ENCODE measurements at regions not wholly inside any gene's neighbourhood (a gene's known extent, or its start where the extent isn't known, plus 50 kb on each side); places are given as distances from the start of the nearest gene placed in this dataset.

DNA sequence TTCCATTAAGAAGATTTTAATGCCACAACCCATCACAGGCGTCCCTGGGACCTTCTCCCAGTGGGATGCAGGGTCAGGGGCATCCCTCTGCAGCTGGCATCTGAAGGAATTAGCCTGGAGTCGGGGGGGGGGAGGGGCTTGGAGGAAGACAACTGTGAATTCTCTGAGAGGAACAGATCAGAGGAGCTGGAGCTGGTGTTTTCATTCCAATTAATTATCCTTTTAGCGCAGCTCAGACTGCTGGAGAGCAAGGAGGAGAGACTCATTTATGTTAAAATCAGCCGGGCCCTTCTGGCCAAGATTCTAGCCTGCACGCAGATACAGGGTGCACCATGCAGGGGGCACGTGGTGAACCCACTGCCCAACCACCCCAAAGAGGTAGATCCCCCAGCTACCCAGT, 116.2 kb downstream of the CHST1 start:
- no peaks in the 10 kb centered on the region for H3K4me1 ChIP-seq (ENCODE audit: insufficient read depth)
- no peak overlapping the region for H3K4me3 ChIP-seq
- DNase-seq (ENCODE audit: low spot score) (no peak), ATAC-seq (no peak)
- H2AFZ ChIP-seq = no peak overlapping the region
- H3K9me2 ChIP-seq (ENCODE audit: insufficient read depth) = no peaks in the 10 kb centered on the region
- no peaks in the 10 kb centered on the region for H4K20me1 ChIP-seq (replicated peaks; ENCODE audit: insufficient read depth)
- Mint-ChIP-seq H3K4me3 (no peak overlapping the region), H3K9me3 (no peaks in the 10 kb centered on the region), H3K27ac (no peak overlapping the region), H3K4me1 (no peaks in the 10 kb centered on the region; the same call in 2 of the 3 replicates), H3K36me3 (ENCODE audit: low read depth) (no peaks in the 10 kb centered on the region), H3K27me3 (ENCODE audit: insufficient read depth, low read depth, poor library complexity) (no peaks in the 10 kb centered on the region)
- no peak overlapping the region for H3K4me2 ChIP-seq
- H3K79me2 ChIP-seq (replicated peaks; ENCODE audit: insufficient read depth) = no peaks in the 10 kb centered on the region
- H3K27ac ChIP-seq (ENCODE audit: low read depth) = no peak overlapping the region
- no peaks in the 10 kb centered on the region for H3F3A ChIP-seq (replicated peaks; ENCODE audit: low read depth)
- TF ChIP-seq JUNB (IDR thresholded peaks at IDR 0.05; ENCODE audit: unreplicated experiment) (no peak), EZH2phosphoT487 (IDR thresholded peaks at IDR 0.05; ENCODE audit: unreplicated experiment) (no peak)
- TF ChIP-seq, protein P1, sequence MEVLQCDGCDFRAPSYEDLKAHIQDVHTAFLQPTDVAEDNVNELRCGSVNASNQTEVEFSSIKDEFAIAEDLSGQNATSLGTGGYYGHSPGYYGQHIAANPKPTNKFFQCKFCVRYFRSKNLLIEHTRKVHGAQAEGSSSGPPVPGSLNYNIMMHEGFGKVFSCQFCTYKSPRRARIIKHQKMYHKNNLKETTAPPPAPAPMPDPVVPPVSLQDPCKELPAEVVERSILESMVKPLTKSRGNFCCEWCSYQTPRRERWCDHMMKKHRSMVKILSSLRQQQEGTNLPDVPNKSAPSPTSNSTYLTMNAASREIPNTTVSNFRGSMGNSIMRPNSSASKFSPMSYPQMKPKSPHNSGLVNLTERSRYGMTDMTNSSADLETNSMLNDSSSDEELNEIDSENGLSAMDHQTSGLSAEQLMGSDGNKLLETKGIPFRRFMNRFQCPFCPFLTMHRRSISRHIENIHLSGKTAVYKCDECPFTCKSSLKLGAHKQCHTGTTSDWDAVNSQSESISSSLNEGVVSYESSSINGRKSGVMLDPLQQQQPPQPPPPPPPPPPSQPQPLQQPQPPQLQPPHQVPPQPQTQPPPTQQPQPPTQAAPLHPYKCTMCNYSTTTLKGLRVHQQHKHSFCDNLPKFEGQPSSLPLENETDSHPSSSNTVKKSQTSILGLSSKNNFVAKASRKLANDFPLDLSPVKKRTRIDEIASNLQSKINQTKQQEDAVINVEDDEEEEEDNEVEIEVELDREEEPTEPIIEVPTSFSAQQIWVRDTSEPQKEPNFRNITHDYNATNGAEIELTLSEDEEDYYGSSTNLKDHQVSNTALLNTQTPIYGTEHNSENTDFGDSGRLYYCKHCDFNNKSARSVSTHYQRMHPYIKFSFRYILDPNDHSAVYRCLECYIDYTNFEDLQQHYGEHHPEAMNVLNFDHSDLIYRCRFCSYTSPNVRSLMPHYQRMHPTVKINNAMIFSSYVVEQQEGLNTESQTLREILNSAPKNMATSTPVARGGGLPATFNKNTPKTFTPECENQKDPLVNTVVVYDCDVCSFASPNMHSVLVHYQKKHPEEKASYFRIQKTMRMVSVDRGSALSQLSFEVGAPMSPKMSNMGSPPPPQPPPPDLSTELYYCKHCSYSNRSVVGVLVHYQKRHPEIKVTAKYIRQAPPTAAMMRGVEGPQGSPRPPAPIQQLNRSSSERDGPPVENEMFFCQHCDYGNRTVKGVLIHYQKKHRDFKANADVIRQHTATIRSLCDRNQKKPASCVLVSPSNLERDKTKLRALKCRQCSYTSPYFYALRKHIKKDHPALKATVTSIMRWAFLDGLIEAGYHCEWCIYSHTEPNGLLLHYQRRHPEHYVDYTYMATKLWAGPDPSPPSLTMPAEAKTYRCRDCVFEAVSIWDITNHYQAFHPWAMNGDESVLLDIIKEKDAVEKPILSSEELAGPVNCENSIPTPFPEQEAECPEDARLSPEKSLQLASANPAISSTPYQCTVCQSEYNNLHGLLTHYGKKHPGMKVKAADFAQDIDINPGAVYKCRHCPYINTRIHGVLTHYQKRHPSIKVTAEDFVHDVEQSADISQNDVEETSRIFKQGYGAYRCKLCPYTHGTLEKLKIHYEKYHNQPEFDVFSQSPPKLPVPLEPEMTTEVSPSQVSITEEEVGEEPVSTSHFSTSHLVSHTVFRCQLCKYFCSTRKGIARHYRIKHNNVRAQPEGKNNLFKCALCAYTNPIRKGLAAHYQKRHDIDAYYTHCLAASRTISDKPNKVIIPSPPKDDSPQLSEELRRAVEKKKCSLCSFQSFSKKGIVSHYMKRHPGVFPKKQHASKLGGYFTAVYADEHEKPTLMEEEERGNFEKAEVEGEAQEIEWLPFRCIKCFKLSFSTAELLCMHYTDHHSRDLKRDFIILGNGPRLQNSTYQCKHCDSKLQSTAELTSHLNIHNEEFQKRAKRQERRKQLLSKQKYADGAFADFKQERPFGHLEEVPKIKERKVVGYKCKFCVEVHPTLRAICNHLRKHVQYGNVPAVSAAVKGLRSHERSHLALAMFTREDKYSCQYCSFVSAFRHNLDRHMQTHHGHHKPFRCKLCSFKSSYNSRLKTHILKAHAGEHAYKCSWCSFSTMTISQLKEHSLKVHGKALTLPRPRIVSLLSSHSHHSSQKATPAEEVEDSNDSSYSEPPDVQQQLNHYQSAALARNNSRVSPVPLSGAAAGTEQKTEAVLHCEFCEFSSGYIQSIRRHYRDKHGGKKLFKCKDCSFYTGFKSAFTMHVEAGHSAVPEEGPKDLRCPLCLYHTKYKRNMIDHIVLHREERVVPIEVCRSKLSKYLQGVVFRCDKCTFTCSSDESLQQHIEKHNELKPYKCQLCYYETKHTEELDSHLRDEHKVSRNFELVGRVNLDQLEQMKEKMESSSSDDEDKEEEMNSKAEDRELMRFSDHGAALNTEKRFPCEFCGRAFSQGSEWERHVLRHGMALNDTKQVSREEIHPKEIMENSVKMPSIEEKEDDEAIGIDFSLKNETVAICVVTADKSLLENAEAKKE (CRISPR knock-in tag; IDR thresholded peaks at IDR 0.05) = no peak
- no peaks in the 10 kb centered on the region for H3K27me3 ChIP-seq (ENCODE audit: insufficient read depth)
- no peaks in the 10 kb centered on the region for H3K36me3 ChIP-seq (ENCODE audit: insufficient read depth)

DNA sequence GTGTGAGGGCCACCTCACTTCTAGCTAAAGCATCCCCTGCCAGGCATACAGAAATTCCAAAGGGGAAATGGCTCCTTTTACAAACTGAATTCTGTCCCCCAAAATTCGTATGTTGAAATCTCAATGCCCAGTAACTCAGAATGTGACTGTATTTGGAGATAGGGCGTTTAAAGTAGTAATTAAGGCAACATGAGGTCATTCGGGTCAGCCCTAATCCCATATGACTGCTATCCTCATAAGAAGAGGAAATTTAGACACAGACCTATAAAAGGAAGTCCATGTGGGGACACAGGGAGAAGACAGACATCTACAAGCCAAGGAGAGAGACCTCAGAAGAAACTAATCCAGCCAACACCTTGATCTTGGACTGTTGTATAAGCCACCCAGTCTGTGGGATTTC, 119.1 kb downstream of the CHST1 start:
- H3K9me3 Mint-ChIP-seq = no peaks in the 10 kb centered on the region
- H4K20me1 ChIP-seq (replicated peaks; ENCODE audit: insufficient read depth) = no peaks in the 10 kb centered on the region
- no peak overlapping the region for H2AFZ ChIP-seq
- H3F3A ChIP-seq (replicated peaks; ENCODE audit: low read depth) = no peaks in the 10 kb centered on the region
- DNase-seq (ENCODE audit: low spot score) (no peak), ATAC-seq (no peak)
- H3K27me3 ChIP-seq (ENCODE audit: insufficient read depth) = no peaks in the 10 kb centered on the region
- H3K4me3 Mint-ChIP-seq = no peak overlapping the region
- no peaks in the 10 kb centered on the region for H3K4me1 ChIP-seq (ENCODE audit: insufficient read depth)
- no peak overlapping the region for H3K27ac Mint-ChIP-seq
- H3K9me2 ChIP-seq (ENCODE audit: insufficient read depth) = no peaks in the 10 kb centered on the region
- H3K4me2 ChIP-seq = no peak overlapping the region
- H3K4me3 ChIP-seq = no peak overlapping the region
- H3K27me3 Mint-ChIP-seq (ENCODE audit: insufficient read depth, low read depth, poor library complexity) = no peaks in the 10 kb centered on the region
- no peaks in the 10 kb centered on the region for H3K79me2 ChIP-seq (replicated peaks; ENCODE audit: insufficient read depth)
- H3K4me1 Mint-ChIP-seq = no peaks in the 10 kb centered on the region; the same call in 2 of the 3 replicates
- H3K36me3 ChIP-seq (ENCODE audit: insufficient read depth) = no peaks in the 10 kb centered on the region
- H3K27ac ChIP-seq (ENCODE audit: low read depth) = no peak overlapping the region
- H3K36me3 Mint-ChIP-seq (ENCODE audit: low read depth) = no peaks in the 10 kb centered on the region
- TF ChIP-seq, protein P2, sequence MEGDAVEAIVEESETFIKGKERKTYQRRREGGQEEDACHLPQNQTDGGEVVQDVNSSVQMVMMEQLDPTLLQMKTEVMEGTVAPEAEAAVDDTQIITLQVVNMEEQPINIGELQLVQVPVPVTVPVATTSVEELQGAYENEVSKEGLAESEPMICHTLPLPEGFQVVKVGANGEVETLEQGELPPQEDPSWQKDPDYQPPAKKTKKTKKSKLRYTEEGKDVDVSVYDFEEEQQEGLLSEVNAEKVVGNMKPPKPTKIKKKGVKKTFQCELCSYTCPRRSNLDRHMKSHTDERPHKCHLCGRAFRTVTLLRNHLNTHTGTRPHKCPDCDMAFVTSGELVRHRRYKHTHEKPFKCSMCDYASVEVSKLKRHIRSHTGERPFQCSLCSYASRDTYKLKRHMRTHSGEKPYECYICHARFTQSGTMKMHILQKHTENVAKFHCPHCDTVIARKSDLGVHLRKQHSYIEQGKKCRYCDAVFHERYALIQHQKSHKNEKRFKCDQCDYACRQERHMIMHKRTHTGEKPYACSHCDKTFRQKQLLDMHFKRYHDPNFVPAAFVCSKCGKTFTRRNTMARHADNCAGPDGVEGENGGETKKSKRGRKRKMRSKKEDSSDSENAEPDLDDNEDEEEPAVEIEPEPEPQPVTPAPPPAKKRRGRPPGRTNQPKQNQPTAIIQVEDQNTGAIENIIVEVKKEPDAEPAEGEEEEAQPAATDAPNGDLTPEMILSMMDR (conservative IDR thresholded peaks at IDR 0.05; ENCODE audit: low read depth in 2 of 2) = no peak
- TF ChIP-seq, protein P1 (CRISPR knock-in tag; IDR thresholded peaks at IDR 0.05) = no peak
- TF ChIP-seq NANOG (IDR thresholded peaks at IDR 0.05; ENCODE audit: borderline replicate concordance) = no peak

Measured in GM23338 (cell line).